ENCODE measurements at regions not wholly inside any gene's neighbourhood (a gene's known extent, or its start where the extent isn't known, plus 50 kb on each side); places are given as distances from the start of the nearest gene placed in this dataset.

- DNase-seq (ENCODE audit: low read depth in 2 of 2): no peak
Observed at GRCh38 chr18:75809926-75810255, 382.4 kb upstream of the SMIM21 start.

GRCh38 chr18:75809151-75809925 is 381.8 kb upstream of the SMIM21 start:
- no peak for DNase-seq (ENCODE audit: low read depth in 2 of 2)

DNA sequence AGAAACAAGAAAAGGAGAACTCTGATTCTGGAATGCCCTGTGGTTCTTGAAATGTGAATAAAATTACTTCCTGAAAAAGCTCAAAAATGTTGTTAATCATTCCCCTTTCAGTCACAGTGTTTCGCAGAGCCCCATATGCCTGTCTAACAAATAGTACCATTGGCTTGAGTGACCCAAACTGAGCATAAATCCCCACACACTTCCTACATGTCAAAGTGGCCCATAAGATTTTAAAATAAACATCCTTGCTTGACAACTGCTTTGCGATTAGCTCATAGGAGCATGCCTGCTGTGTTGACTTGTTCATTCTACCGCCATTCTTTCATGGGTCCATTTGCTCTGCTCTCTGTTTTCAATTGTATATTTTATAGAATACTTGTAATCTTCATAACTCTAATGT is 377.8 kb upstream of the SMIM21 start:
- DNase-seq (ENCODE audit: low read depth in 2 of 2): no peak

DNA sequence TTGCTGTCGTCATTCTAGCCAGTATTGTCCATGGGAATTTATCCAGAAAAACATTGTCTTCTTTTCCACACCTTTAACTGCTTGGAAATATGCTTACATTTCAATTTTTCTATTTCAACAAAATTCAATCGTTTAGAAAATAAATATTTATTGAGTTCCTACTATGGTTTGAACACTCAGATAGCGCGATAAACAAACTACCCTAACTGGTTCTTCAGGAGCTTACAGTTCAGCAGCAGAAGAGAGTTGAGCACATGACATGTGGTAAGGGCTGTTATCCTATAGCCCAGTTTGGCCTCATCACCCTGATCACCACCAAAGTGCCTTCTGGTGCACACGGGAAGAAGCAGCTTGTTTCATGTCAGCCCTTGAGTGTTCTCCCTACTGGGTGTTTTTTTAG is 375.2 kb upstream of the SMIM21 start:
- no peak for DNase-seq (ENCODE audit: low read depth in 2 of 2)

- no peak for DNase-seq (ENCODE audit: low read depth in 2 of 2)
Observed at GRCh38 chr18:75801178-75801577, 373.7 kb upstream of the SMIM21 start.

DNA sequence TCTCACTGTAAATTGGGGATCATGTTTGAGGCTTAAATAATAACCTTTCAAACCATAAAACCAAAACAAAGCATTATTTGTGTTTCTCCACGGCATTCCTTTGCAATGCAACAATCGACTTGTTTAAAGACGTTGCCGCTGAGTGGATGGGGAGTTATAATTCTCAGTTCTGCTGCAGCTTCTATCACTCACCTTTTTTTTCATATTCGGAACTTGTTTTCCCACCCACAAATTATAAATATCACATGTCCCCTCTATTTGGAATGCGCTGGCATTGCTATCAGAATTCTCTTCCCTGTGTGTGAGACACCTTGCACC is 372.8 kb upstream of the SMIM21 start:
- no peak for DNase-seq (ENCODE audit: low read depth in 2 of 2)

GRCh38 chr18:75799449-75800330 is 372.2 kb upstream of the SMIM21 start:
- DNase-seq (ENCODE audit: low read depth in 2 of 2): no peak

- no peak for DNase-seq (ENCODE audit: low read depth in 2 of 2)
Observed at GRCh38 chr18:75797046-75797445, 369.5 kb upstream of the SMIM21 start.

DNA sequence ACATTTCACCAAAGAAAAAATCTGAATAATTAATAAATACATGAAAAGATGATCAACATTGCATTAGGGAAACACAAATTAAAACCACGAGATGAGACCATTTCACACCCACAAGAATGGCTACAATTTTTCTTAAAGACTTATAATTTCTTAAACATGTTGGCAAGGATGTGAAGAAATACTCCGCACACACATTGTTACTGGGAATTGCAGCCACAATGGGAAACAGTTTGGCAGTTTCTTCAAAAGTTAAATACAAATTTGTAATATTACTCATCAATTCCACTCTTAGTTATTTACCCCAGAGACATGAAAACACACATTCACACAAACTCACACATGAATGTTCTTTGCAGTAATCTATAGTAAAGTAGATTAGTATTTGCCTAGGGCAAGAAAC is 363.3 kb upstream of the SMIM21 start:
- no peak for DNase-seq (ENCODE audit: low read depth in 2 of 2)

GRCh38 chr18:75790111-75790510 is 362.6 kb upstream of the SMIM21 start:
- no peak for DNase-seq (ENCODE audit: low read depth in 2 of 2)

DNA sequence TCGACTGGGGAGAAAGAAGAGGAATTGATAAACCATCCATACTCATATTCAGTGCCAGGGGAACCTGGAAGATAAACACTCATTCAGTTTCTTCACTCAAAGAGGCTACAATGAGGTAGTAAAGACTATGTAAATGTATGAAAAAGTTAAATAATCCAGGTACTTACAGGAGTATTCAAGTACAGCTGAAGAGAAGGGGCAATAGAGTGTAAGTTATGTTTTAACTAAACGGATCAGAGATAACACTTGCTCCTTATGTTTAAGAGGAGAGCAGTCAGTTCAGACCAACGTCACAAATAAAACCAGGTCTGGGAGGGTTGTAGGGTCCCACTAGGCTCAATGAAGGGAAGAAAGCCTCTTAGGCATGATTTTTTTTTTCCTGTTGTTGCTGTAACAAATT is 358.3 kb upstream of the SMIM21 start:
- DNase-seq (ENCODE audit: low read depth in 2 of 2): no peak

GRCh38 chr18:75785206-75785605 is 357.7 kb upstream of the SMIM21 start:
- no peak for DNase-seq (ENCODE audit: low read depth in 2 of 2)

DNA sequence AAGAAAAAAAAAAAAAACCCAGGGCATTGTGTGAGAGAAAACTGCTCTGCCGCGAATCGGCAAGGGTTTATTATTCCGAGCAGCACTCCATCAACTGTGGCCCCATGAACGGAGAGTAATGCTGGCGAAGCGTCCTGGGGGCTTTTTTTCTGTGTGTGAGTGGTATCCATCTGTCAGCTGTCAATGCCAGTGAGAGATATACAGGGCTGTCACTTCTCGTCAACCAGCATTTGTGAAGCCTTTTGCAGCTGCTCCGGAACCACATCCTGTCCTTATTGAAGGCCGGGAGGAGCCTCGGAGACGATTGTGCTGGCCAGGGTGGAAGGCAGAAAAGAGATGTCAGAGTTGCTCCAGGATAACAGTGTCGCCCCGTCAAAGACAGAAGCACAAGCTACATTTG is 356.9 kb upstream of the SMIM21 start:
- no peak for DNase-seq (ENCODE audit: low read depth in 2 of 2)

DNA sequence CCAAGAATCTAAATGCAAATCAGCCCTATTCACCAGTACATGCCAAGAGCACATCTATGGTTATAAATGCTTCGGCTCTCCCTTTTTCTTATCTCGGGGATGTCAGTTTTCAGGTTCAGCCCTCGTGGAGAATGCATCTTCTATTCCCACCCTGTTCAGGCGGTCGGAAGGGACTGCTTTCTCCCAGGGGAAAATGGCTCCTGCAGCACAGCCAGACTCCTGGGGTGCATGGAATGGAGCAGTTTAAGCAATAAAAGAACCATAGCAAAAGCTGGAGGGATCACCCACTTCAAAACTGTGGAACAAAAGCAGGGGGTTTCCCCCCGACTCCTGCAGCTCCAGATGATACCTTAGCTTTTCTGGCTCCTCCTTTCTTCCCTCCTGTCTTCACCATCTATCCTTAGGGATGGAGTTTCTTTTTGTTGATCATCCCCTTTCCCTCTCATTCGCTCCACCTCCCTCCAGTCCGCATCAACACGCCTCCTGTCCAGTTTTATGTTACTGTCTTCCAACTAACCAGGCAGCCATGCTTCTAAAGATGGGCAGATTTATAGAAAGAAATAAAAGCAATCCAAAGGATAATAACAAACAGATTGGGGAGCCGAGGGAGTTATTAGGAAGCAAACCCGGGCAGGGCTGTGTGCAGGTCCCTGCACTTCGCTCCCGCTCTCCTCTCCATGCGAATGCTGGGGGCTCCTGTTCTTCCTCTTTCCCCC is 356.2 kb upstream of the SMIM21 start:
- no peak for DNase-seq (ENCODE audit: low read depth in 2 of 2)

DNA sequence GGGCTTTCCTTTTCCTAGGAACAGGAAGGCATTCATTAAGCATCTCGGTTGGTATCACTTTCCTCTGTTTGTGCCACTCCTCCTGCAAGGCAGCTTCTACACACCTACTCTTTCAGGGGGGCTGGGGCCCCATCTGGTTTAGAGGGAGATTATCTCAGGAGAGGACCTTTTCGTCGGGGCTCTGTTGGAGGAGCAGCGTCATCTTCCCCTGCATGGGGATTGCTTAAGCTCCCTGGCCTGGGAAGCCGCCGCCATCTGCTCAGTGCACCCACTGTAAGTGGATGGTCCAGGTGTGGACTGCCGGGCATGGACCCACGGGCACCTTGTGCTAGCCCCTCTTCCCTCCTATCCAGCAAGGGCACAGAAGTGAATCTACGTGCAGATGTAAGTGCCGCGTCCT is 355.3 kb upstream of the SMIM21 start:
- DNase-seq (ENCODE audit: low read depth in 2 of 2): no peak

DNA sequence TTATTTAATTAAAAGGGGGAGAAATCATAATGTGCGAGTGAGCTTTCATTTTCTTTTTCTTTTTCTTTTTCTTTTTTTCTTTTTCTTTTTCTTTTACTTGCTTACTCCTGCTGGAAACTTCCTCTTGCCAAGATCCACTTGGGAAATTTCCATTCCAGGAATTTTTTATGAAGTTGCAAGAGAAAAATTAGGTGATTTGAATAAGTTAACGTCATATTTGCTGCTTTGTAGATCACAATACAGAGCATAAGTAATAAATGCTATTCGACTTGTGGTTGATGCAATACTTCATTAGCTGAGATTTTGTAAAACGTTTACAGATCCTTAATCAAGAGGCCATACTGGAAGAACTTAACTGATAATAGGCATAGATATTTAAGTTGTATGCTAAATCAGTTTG is 354.7 kb upstream of the SMIM21 start:
- no peak for DNase-seq (ENCODE audit: low read depth in 2 of 2)

DNA sequence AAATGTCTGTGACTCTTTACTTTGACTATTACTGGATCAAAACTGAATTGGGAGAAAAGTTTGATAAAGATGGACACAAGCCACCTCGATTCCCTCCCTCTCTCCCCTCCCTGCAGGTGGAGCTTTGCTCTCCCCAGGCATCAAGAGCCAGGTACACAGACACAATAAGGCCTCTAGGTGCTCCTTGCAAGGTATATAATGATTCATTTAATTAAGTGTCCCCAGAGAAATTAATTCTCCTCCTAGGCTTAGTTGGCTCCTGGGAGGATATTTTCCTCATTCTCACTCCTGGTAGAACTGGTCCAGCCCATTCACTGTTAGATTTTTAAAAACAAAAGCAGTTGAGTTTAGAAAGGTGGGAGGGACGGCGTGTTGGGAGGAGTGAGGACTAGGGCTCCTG is 352.4 kb upstream of the SMIM21 start:
- no peak for DNase-seq (ENCODE audit: low read depth in 2 of 2)

DNA sequence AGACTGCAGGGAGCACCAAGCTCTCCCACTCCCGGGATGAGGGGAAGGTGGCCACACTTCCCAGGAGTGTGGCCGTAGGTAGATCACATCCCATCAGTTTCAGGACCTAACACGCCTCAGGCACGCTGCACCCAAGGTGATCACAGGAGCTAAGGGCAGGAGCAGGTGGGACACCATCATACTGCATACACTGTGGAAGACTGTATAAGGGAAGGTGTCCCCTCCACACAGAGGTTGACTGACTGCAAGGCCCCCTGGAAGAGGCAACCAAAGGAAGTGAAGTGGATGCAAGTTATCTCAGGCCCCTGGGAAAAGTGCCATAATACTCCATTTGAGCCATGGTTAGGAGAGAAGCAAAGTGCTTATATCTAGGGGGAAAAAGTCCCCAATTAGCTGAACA is 351.9 kb upstream of the SMIM21 start:
- no peak for DNase-seq (ENCODE audit: low read depth in 2 of 2)

- no peak for DNase-seq (ENCODE audit: low read depth in 2 of 2)
Observed at GRCh38 chr18:75777630-75778029, 350.1 kb upstream of the SMIM21 start.

DNA sequence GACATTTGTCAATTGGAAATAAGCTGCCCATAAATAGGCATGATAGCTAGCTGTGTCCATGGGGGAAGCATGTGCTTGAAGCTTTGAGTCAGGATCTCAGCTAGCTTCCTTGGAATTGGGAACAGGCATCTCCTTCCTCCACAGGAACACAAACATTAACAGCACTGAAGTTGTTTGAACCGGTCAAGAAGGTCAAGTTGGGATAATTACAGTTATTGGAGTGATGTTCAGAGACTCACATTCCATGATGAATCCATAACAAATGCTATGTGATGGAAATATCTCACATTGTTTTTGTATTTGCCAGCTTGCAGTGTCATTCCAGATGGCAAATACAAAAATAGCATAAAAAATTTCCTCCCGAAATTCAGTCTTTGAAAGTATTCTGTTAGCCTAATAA is 347.6 kb upstream of the SMIM21 start:
- no peak for DNase-seq (ENCODE audit: low read depth in 2 of 2)

DNA sequence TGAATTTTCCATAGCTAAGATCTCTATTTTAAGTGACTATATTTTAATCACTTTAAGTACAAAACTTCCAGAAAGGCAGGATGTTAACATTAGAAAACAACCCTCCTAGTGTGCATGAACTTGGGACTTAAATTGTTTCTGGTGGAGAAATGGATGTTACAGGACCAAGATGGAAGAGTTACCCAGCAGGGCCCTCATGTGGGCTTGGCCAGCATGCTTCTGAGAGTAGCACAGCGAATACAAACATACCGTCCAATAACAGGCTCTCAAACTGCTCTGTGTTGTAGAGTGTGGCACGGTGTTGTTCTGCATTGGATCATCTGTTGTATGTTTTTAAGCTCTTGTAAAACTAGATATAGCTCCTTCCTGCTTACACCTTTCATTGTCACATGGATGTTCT is 346.1 kb upstream of the SMIM21 start:
- no peak for DNase-seq (ENCODE audit: low read depth in 2 of 2)

GRCh38 chr18:75762758-75763157 is 335.3 kb upstream of the SMIM21 start:
- DNase-seq (ENCODE audit: low read depth in 2 of 2): no peak

DNA sequence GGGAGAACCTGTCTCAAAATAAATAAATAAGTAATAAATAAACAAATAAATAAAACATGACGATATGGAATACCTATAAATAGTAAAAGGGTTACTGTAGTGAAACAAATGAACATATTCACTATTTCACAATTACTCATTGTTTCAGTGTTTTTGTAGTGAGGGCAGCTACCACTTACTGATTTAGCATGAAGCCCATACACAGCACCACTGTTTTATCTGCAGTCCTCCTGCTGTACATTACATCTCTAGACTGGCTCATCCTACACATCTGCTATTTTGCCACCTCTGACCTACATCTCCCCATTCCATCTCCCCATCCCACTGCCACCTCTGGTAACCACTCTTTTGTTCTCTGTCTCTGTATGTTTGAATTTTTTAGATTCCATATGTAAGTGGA is 332.7 kb upstream of the SMIM21 start:
- no peak for DNase-seq (ENCODE audit: low read depth in 2 of 2)

Measured in dermis microvascular lymphatic vessel endothelial cell (primary cell).